22Rv1 (cell line): ENCODE measurements at regions not wholly inside any gene's neighbourhood (a gene's known extent, or its start where the extent isn't known, plus 50 kb on each side); places are given as distances from the start of the nearest gene placed in this dataset.

Source experiments
- ZFX ChIP-seq: fragments of 450-650 bp; IDR thresholded peaks from 2 replicates; pipeline ENCODE4 v1.6.1; 2017; ENCODE audit warnings: antibody characterized with exemption, borderline replicate concordance
- TF ChIP-seq, protein P1 (sequence below): fragments of 450-650 bp; IDR thresholded peaks from 2 replicates; pipeline ENCODE4 v1.5.1; 2017; ENCODE audit warnings: mild to moderate bottlenecking

DNA sequence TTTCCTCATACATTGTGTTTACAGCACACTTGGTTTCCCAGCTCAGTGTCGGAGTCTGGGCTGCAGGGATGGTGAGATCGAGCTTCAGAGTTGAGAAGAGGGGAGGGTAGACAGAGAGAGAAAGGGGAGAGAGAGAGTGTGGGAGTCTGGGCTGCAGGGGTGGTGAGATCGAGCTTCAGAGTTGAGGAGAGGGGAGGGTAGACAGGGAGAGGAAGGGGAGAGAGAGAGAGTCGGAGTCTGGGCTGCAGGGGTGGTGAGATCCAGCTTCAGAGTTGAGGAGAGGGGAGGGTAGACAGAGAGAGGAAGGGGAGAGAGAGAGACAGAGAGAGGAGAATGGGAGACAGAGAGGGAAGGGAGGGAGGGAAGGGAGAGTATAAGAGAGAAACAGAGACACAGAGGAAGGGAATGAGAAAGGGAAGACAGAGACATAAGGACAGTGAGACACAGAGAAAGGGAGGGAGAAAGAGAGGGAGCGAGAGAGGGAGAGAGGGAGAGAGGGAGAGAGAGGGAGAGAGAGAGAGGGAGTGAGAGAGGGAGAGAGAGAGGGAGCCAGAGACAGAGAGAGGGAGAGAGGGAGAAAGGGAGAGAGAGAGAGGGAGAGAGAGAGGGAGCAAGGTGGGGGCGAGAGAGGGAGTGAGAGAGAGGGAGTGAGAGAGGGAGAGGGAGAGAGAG, 222.7 kb upstream of the GMDS start:
- TF ChIP-seq, protein P1, sequence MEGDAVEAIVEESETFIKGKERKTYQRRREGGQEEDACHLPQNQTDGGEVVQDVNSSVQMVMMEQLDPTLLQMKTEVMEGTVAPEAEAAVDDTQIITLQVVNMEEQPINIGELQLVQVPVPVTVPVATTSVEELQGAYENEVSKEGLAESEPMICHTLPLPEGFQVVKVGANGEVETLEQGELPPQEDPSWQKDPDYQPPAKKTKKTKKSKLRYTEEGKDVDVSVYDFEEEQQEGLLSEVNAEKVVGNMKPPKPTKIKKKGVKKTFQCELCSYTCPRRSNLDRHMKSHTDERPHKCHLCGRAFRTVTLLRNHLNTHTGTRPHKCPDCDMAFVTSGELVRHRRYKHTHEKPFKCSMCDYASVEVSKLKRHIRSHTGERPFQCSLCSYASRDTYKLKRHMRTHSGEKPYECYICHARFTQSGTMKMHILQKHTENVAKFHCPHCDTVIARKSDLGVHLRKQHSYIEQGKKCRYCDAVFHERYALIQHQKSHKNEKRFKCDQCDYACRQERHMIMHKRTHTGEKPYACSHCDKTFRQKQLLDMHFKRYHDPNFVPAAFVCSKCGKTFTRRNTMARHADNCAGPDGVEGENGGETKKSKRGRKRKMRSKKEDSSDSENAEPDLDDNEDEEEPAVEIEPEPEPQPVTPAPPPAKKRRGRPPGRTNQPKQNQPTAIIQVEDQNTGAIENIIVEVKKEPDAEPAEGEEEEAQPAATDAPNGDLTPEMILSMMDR: no peak
- TF ChIP-seq ZFX: no peak
